CD4-positive, alpha-beta T cell (primary cell): ENCODE measurements at regions not wholly inside any gene's neighbourhood (a gene's known extent, or its start where the extent isn't known, plus 50 kb on each side); places are given as distances from the start of the nearest gene placed in this dataset.

Experiments used
- ATAC-seq: fragments of 200-7000 bp; cut with Tn5 transposase; one replicate; pipeline ENCODE4 v1.10.0; 2022; ENCODE audit warnings: mild to moderate bottlenecking; ENCODE audit not compliant: poor library complexity
- CTCF ChIA-PET: fragments of 350-600 bp; sonication (Branson Sonifier 250); formaldehyde crosslinking; loops from one replicate; lab custom pipeline; 2021; ENCODE audit warnings: antibody characterized with exemption, inconsistent platforms; lab: Charles Lee
- POLR2A ChIA-PET: fragments of 350-600 bp; sonication (Branson Sonifier 250); formaldehyde crosslinking; loops from one replicate; lab custom pipeline; 2021; ENCODE audit warnings: antibody characterized with exemption, inconsistent platforms; lab: Charles Lee
- DNase-seq, 14 experiments: peaks; one replicate each; pipeline ENCODE4 v3.0.0-alpha.2; 2013 to 2020; ENCODE audit warnings: mixed read lengths in 2 of 14
- H3K27ac ChIP-seq, 2 donors: one replicate each; pipeline versions ENCODE4 v1.5.1 to v1.7.0; 2013; ENCODE audit warnings: low read length in 2 of 2, low read depth in 1 of 2, mild to moderate bottlenecking in 1 of 2
- H3K27me3 ChIP-seq, 2 experiments: 1 replicate in 1 of 2; 2 replicates in 1 of 2; pipeline versions ENCODE4 v1.6.1 to v1.7.0; 2013; ENCODE audit warnings: low read length in 2 of 2, control low read depth in 1 of 2, mild to moderate bottlenecking in 1 of 2, moderate library complexity in 1 of 2; ENCODE audit not compliant: insufficient read depth in 2 of 2, control insufficient read depth in 1 of 2
- H3K36me3 ChIP-seq: one replicate; pipeline ENCODE4 v1.6.1; 2013; ENCODE audit warnings: low read length, control low read depth; ENCODE audit not compliant: insufficient read depth
- H3K4me1 ChIP-seq: one replicate; pipeline ENCODE4 v1.6.1; 2013; ENCODE audit warnings: low read length, control low read depth; ENCODE audit not compliant: insufficient read depth
- H3K4me3 ChIP-seq: one replicate; pipeline ENCODE4 v1.5.1; 2013; ENCODE audit warnings: mild to moderate bottlenecking, low read length, moderate library complexity
- H3K9me3 ChIP-seq, 2 experiments: 1 replicate in 1 of 2; 2 replicates in 1 of 2; pipeline versions ENCODE4 v1.6.1 to v1.7.0; 2013; ENCODE audit warnings: low read length in 2 of 2, mild to moderate bottlenecking in 2 of 2, control low read depth in 1 of 2, moderate library complexity in 1 of 2; ENCODE audit not compliant: control insufficient read depth in 1 of 2, insufficient read depth in 1 of 2
- H3K27ac Mint-ChIP-seq: one replicate; pipeline ENCODE4 v1.8.0; 2020; ENCODE audit warnings: mixed read lengths
- H3K27me3 Mint-ChIP-seq: one replicate; pipeline ENCODE4 v1.8.0; 2021; ENCODE audit warnings: mixed read lengths
- H3K36me3 Mint-ChIP-seq: one replicate; pipeline ENCODE4 v1.8.0; 2021; ENCODE audit warnings: low read depth, mixed read lengths
- H3K4me1 Mint-ChIP-seq: one replicate; pipeline ENCODE4 v1.8.0; 2021; ENCODE audit warnings: low read depth, mixed read lengths
- H3K4me3 Mint-ChIP-seq: one replicate; pipeline ENCODE4 v1.8.0; 2020; ENCODE audit warnings: mild to moderate bottlenecking, mixed read lengths
- H3K9me3 Mint-ChIP-seq: one replicate; pipeline ENCODE4 v1.8.0; 2020; ENCODE audit warnings: mixed read lengths
- CTCF ChIP-seq: fragments of 200-600 bp; IDR thresholded peaks from one replicate; pipeline ENCODE4 v1.8.0; 2022; ENCODE audit warnings: antibody characterized with exemption, mild to moderate bottlenecking
- intact Hi-C, 2 experiments: fragments of 100-400 bp; cut with DNase I in 1 of 2; cut with micrococcal nuclease in 1 of 2; formaldehyde crosslinking; loops; one replicate each; pipeline versions ENCODE4 v1.15.1 to v1.9.0; 2023 to 2025; cut with DNase I, micrococcal nuclease

- no peak for DNase-seq
- Histone ChIP-seq H3K36me3 (no peaks in the 10 kb centered on the region), H3K4me1 (no peaks in the 10 kb centered on the region), H3K9me3 (peaks cover 0 to 9% of the 10 kb centered on the region in 2 experiments), H3K27me3 (no peaks in the 10 kb centered on the region), H3K4me3 (no peak overlapping the region), H3K27ac (no peak overlapping the region)
- no peak for TF ChIP-seq CTCF
- ATAC-seq = no peak
- no peak overlapping the region for H3K27ac Mint-ChIP-seq
- intact Hi-C loops = no loop called here
- no peaks in the 10 kb centered on the region for H3K4me1 Mint-ChIP-seq
- CTCF ChIA-PET = no interaction called here
- no peaks in the 10 kb centered on the region for H3K36me3 Mint-ChIP-seq
- no peak overlapping the region for H3K4me3 Mint-ChIP-seq
- POLR2A ChIA-PET = no interaction called here
- H3K9me3 Mint-ChIP-seq = peaks cover 7% of the 10 kb centered on the region
- no peaks in the 10 kb centered on the region for H3K27me3 Mint-ChIP-seq
Observed at GRCh38 chr12:115324949-115325593, 641.1 kb upstream of the TBX3 start.

GRCh38 chr12:115323223-115323905, 639.4 kb upstream of the TBX3 start:
- no peaks in the 10 kb centered on the region for H3K4me1 Mint-ChIP-seq
- H3K27me3 ChIP-seq = no peaks in the 10 kb centered on the region
- peaks cover 6% of the 10 kb centered on the region for H3K9me3 Mint-ChIP-seq
- no peak for TF ChIP-seq CTCF
- intact Hi-C loops = no loop called here
- peaks cover 0 to 9% of the 10 kb centered on the region in 2 experiments for H3K9me3 ChIP-seq
- H3K36me3 ChIP-seq = no peaks in the 10 kb centered on the region
- no peak overlapping the region for H3K4me3 Mint-ChIP-seq
- no peak overlapping the region for H3K27ac Mint-ChIP-seq
- no peaks in the 10 kb centered on the region for H3K4me1 ChIP-seq
- H3K36me3 Mint-ChIP-seq = no peaks in the 10 kb centered on the region
- H3K4me3 ChIP-seq = no peak overlapping the region
- H3K27me3 Mint-ChIP-seq = no peaks in the 10 kb centered on the region
- H3K27ac ChIP-seq = no peak overlapping the region
- no peak for DNase-seq
- ChIA-PET POLR2A (no interaction called here), CTCF (no interaction called here)
- no peak for ATAC-seq

GRCh38 chr12:115322275-115322674, 638.3 kb upstream of the TBX3 start:
- DNase-seq (no peak), ATAC-seq (no peak)
- Histone ChIP-seq H3K36me3 (no peaks in the 10 kb centered on the region), H3K27ac (no peak overlapping the region), H3K4me3 (no peak overlapping the region), H3K27me3 (no peaks in the 10 kb centered on the region), H3K9me3 (peaks cover 0 to 9% of the 10 kb centered on the region in 2 experiments), H3K4me1 (no peaks in the 10 kb centered on the region)
- Mint-ChIP-seq H3K27ac (no peak overlapping the region), H3K36me3 (no peaks in the 10 kb centered on the region), H3K9me3 (peaks cover 2% of the 10 kb centered on the region), H3K27me3 (no peaks in the 10 kb centered on the region), H3K4me1 (no peaks in the 10 kb centered on the region), H3K4me3 (no peak overlapping the region)
- CTCF ChIA-PET = no interaction called here
- no peak for TF ChIP-seq CTCF
- POLR2A ChIA-PET = no interaction called here
- intact Hi-C loops = no loop called here
